Upper lobe of right lung (tissue), 1 donor: ENCODE measurements at regions not wholly inside any gene's neighbourhood (a gene's known extent, or its start where the extent isn't known, plus 50 kb on each side); places are given as distances from the start of the nearest gene placed in this dataset.

Experiments used
- ATAC-seq: fragments of 200-7000 bp; cut with Tn5 transposase; one replicate; pipeline ENCODE4 v1.9.1; 2020; ENCODE audit warnings: mild to moderate bottlenecking, moderate library complexity
- DNase-seq: peaks from one replicate; pipeline ENCODE4 v3.0.0-alpha.2; 2020
- H3K27ac ChIP-seq: fragments of 200-600 bp; one replicate; pipeline ENCODE4 v1.8.0; 2022
- H3K27me3 ChIP-seq: fragments of 200-600 bp; one replicate; pipeline ENCODE4 v1.8.0; 2022; ENCODE audit warnings: mild to moderate bottlenecking
- H3K36me3 ChIP-seq: fragments of 200-600 bp; one replicate; pipeline ENCODE4 v1.8.0; 2022
- H3K4me1 ChIP-seq: fragments of 200-600 bp; one replicate; pipeline ENCODE4 v1.8.0; 2022
- H3K4me3 ChIP-seq: fragments of 200-600 bp; one replicate; pipeline ENCODE4 v1.8.0; 2022; ENCODE audit warnings: mild to moderate bottlenecking
- H3K9me3 ChIP-seq: fragments of 200-600 bp; one replicate; pipeline ENCODE4 v1.8.0; 2022
- CTCF ChIP-seq: fragments of 200-600 bp; IDR thresholded peaks from one replicate; pipeline ENCODE4 v1.8.0; 2022; ENCODE audit warnings: antibody characterized with exemption
- intact Hi-C: fragments of 100-400 bp; cut with DNase I; formaldehyde crosslinking; loops from one replicate; pipeline ENCODE4 v1.11.0; 2022
- donor health status: DM: no; HTN: yes; CAD: no; lungs with severe emphysema.

GRCh38 chr10:78945838-78946237 is 122.9 kb upstream of the ZMIZ1 start:
- Histone ChIP-seq H3K27me3 (no peaks in the 10 kb centered on the region), H3K4me1 (no peaks in the 10 kb centered on the region), H3K36me3 (no peaks in the 10 kb centered on the region), H3K4me3 (no peak overlapping the region), H3K9me3 (no peaks in the 10 kb centered on the region), H3K27ac (no peak overlapping the region)
- TF ChIP-seq CTCF, result no peak
- intact Hi-C loops, result no loop called here
- ATAC-seq, result no peak
- DNase-seq, result no peak

GRCh38 chr10:78947226-78947625 is 121.5 kb upstream of the ZMIZ1 start:
- Histone ChIP-seq H3K4me1 (no peaks in the 10 kb centered on the region), H3K4me3 (no peak overlapping the region), H3K36me3 (no peaks in the 10 kb centered on the region), H3K9me3 (no peaks in the 10 kb centered on the region), H3K27me3 (no peaks in the 10 kb centered on the region), H3K27ac (no peak overlapping the region)
- no peak for ATAC-seq
- intact Hi-C loops, result no loop called here
- no peak for DNase-seq
- TF ChIP-seq CTCF, result no peak

- no peak overlapping the region for H3K27ac ChIP-seq
- H3K36me3 ChIP-seq, result no peaks in the 10 kb centered on the region
- no peak overlapping the region for H3K4me3 ChIP-seq
- no peak for ATAC-seq
- H3K4me1 ChIP-seq, result peaks cover under 1% of the 10 kb centered on the region
- intact Hi-C loops, result no loop called here
- H3K9me3 ChIP-seq, result no peaks in the 10 kb centered on the region
- no peaks in the 10 kb centered on the region for H3K27me3 ChIP-seq
- no peak for TF ChIP-seq CTCF
- DNase-seq, result no peak
Observed at GRCh38 chr10:78947733-78948132, 121.0 kb upstream of the ZMIZ1 start.

- H3K27me3 ChIP-seq, result no peaks in the 10 kb centered on the region
- ATAC-seq, result no peak
- peaks cover 8% of the 10 kb centered on the region for H3K4me1 ChIP-seq
- TF ChIP-seq CTCF, result no peak
- intact Hi-C loops, result no loop called here
- H3K36me3 ChIP-seq, result no peaks in the 10 kb centered on the region
- DNase-seq, result no peak
- no peak overlapping the region for H3K27ac ChIP-seq
- H3K4me3 ChIP-seq, result no peak overlapping the region
- H3K9me3 ChIP-seq, result no peaks in the 10 kb centered on the region
Observed at GRCh38 chr10:78948621-78949030, 120.1 kb upstream of the ZMIZ1 start.

GRCh38 chr10:78950656-78951587 is 117.8 kb upstream of the ZMIZ1 start:
- DNase-seq (no peak), ATAC-seq (no peak)
- no peaks in the 10 kb centered on the region for H3K27me3 ChIP-seq
- H3K4me1 ChIP-seq, result peaks cover 8% of the 10 kb centered on the region
- no peaks in the 10 kb centered on the region for H3K9me3 ChIP-seq
- H3K36me3 ChIP-seq, result no peaks in the 10 kb centered on the region
- H3K4me3 ChIP-seq, result no peak overlapping the region
- no peak for TF ChIP-seq CTCF
- intact Hi-C loops, result no loop called here
- no peak overlapping the region for H3K27ac ChIP-seq
